Stomach (tissue), 4 donors: ENCODE measurements at regions not wholly inside any gene's neighbourhood (a gene's known extent, or its start where the extent isn't known, plus 50 kb on each side); places are given as distances from the start of the nearest gene placed in this dataset.

Experiments
- POLR2AphosphoS5 ChIP-seq, 3 donors: sonication (generic); formaldehyde crosslinking; IDR thresholded peaks; one replicate each; pipeline ENCODE4 v1.6.1; 2016; ENCODE audit warnings: antibody characterized with exemption in 3 of 3
- TF ChIP-seq, protein P1 (sequence below), 7 experiments: fragments of 450-650 bp in 4 of 7; fragments of 200-600 bp in 3 of 7; sonication (generic) in 3 of 7; IDR thresholded peaks; one replicate each; pipeline ENCODE4 v1.5.1; 2016 to 2019; ENCODE audit warnings: antibody characterized with exemption in 7 of 7, control low read depth in 2 of 7, mild to moderate bottlenecking in 1 of 7

DNA sequence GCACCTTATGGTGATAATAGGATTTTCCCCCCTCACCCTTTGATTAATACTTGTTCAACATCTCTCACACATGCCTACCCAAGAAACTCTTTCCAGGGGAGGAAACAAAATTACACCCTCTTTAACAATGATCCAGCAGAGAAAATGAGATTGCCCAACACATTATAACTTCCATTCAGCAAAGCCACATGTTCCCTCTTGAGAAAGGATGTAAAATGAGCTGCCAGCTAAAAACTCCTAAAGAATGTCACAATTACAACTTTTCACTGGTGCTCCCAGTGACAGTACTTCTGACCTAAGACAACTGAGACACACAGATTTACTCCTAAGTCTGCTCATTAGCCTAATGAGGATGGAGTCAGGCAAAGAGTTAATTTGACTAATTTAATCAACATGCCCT lies 621.4 kb downstream of the DIAPH3 start:
- TF ChIP-seq, protein P1, sequence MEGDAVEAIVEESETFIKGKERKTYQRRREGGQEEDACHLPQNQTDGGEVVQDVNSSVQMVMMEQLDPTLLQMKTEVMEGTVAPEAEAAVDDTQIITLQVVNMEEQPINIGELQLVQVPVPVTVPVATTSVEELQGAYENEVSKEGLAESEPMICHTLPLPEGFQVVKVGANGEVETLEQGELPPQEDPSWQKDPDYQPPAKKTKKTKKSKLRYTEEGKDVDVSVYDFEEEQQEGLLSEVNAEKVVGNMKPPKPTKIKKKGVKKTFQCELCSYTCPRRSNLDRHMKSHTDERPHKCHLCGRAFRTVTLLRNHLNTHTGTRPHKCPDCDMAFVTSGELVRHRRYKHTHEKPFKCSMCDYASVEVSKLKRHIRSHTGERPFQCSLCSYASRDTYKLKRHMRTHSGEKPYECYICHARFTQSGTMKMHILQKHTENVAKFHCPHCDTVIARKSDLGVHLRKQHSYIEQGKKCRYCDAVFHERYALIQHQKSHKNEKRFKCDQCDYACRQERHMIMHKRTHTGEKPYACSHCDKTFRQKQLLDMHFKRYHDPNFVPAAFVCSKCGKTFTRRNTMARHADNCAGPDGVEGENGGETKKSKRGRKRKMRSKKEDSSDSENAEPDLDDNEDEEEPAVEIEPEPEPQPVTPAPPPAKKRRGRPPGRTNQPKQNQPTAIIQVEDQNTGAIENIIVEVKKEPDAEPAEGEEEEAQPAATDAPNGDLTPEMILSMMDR (IDR thresholded peaks at IDR 0.05): no peak
- no peak for TF ChIP-seq POLR2AphosphoS5 (IDR thresholded peaks at IDR 0.05)
